NCI-H2029 (cell line): ENCODE measurements at regions not wholly inside any gene's neighbourhood (a gene's known extent, or its start where the extent isn't known, plus 50 kb on each side); places are given as distances from the start of the nearest gene placed in this dataset.

Experiments
- DNase-seq: peaks from one replicate; lab custom pipeline; 2025; lab: John Stamatoyannopoulos, UW

- no peak for DNase-seq
These were observed 262.1 kb downstream of the SKIDA1 start for GRCh38 chr10:21263263-21263803.

GRCh38 chr10:21261842-21262294 is 263.6 kb downstream of the SKIDA1 start:
- DNase-seq = no peak

GRCh38 chr10:21260506-21261149 is 264.9 kb downstream of the SKIDA1 start:
- no peak for DNase-seq

GRCh38 chr10:21260066-21260465 is 265.4 kb downstream of the SKIDA1 start:
- DNase-seq = no peak

DNA sequence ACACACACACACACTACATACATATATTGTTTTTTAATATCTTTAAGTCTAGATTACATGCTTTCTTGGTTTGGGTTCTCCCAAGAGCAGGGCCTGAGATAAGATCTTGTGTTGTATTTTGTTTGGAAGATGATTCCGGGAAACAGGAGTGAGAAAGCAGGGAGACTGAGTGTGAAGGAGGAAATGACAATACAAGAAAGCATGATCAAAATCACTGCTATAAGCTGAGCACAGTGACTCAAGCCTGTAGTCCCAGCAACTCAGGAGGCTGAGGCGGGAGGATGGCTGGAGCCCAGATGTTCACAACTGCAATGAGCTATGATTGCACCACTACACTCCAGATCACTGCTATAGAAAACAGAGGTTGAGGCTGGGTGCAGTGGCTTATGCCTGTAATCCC is 267.6 kb downstream of the SKIDA1 start:
- no peak for DNase-seq

- DNase-seq = no peak
These were observed 268.3 kb downstream of the SKIDA1 start for GRCh38 chr10:21257191-21257590.

- DNase-seq = no peak
These were observed 276.0 kb downstream of the SKIDA1 start for GRCh38 chr10:21249435-21249834.

DNA sequence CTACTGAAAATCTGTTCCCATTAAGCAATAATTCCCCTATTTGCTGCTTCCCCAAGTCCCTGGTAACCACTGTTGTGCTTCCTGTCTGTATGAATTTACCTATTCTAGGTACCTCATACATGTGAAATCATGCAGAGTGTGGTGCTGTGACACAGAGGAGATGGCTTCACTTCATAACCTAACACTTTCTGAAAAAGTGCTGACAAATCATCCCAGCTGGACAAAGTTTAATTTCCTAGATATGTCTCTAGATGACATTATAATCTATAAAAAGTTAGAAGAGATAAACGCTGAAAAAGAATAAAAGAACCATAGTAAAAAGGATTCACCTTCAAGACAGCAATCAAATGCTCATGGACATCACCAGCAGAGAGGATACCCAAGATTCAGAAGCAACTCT is 277.9 kb downstream of the SKIDA1 start:
- DNase-seq = no peak

DNA sequence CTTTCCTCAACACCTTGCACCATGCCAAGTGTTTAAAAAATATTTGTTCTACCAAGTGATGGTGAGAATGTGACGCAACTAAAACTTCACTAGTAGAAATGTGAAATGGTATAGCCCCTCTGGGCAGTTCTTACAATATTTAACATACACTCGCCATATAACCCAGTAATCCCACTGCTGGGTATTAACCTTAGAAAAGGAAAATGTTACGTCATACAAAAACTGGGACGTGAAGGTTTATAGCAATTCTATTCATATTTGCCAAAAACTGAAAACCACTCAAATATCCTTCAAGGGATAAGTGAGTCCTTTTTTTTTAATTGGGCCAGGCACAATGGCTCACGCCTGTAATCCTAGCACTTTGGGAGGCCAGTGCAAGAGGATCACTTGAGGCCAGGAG is 279.3 kb downstream of the SKIDA1 start:
- no peak for DNase-seq

- DNase-seq = no peak
These were observed 281.7 kb downstream of the SKIDA1 start for GRCh38 chr10:21243748-21244257.

DNA sequence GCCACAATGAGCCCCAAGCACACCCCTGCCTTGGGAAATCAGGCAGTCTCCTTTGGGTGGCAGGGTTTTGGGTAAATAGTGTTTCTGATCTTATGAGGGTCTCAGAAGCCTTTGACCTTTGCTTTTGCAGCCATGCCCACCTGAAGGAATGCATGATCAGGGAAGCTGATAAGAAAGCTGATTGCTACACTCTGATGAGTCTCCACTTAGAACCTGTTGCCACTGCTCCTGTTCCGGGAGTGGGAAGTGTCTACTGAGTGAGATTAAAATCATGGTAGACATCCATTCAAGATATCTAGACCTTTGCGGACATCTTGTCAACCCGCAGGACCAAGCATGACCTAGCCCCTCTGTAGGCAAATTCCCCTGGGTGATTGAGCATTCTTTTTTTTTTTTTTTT is 282.6 kb downstream of the SKIDA1 start:
- no peak for DNase-seq

GRCh38 chr10:21238717-21239116 is 286.8 kb downstream of the SKIDA1 start:
- no peak for DNase-seq

GRCh38 chr10:21238044-21238443 is 287.4 kb downstream of the SKIDA1 start:
- no peak for DNase-seq

GRCh38 chr10:21234761-21235160 is 290.7 kb downstream of the SKIDA1 start:
- no peak for DNase-seq

GRCh38 chr10:21230219-21230618 is 295.3 kb downstream of the SKIDA1 start:
- no peak for DNase-seq

GRCh38 chr10:21217748-21218367 is 307.6 kb downstream of the SKIDA1 start:
- no peak for DNase-seq

DNA sequence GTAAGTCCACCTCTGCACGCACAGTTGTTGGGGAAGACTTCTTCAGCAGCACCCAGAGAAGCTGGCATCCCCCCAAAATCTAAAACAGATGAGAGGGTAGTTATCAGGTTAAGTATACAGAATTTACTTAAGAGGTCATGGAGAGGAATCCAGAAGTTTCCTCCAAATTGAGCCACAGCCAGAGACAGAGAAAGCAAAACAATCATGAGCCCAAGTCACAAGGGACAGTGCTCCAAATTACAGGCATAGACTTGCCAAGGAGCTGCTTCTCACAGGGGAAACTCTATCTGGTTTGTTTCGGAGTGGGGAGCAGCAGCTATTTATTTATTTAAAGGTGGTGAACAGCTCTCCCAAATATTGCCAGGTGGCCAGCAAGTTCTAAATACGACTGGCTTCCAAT is 308.4 kb downstream of the SKIDA1 start:
- no peak for DNase-seq

DNA sequence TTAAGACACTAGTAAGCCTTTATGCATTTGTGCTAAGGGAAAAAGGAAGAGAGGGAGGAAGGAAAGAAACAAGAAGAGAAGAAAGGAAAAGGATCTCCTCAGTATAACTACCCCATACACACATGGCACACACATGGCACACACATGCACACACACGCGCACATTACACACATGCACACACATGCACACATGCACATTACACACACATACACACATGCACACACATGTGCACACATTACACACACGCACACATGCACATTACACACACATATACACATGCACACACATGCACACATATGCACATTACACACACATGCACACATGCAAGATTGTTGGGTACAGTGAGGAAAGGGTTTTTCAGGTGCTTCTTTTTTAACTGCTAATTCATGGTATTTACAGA is 311.2 kb downstream of the SKIDA1 start:
- DNase-seq = no peak

GRCh38 chr10:21213381-21213780 is 312.1 kb downstream of the SKIDA1 start:
- no peak for DNase-seq

GRCh38 chr10:21212912-21213311 is 312.6 kb downstream of the SKIDA1 start:
- DNase-seq = no peak

DNA sequence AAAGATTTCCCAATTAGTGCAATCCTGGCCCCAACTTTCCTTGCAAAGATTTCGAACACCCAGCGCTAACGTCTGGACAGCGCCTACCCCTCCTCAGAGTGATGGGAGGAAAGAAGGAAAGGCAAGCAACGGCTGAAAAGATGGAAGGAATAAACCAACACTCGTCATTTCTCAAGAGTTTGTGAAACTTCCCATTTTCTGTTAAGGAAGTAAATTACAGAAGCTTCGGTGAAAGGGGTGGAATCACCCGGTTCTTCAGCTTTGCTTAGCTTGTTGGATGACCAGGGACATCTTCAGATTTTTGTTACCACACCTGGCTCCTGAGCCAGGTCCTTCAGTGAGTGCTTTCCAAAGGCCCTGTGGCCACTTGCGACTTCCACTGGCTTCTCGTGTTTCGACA is 313.1 kb downstream of the SKIDA1 start:
- no peak for DNase-seq

- DNase-seq = no peak
These were observed 312.4 kb upstream of the NEBL start for GRCh38 chr10:21209495-21209894.

DNA sequence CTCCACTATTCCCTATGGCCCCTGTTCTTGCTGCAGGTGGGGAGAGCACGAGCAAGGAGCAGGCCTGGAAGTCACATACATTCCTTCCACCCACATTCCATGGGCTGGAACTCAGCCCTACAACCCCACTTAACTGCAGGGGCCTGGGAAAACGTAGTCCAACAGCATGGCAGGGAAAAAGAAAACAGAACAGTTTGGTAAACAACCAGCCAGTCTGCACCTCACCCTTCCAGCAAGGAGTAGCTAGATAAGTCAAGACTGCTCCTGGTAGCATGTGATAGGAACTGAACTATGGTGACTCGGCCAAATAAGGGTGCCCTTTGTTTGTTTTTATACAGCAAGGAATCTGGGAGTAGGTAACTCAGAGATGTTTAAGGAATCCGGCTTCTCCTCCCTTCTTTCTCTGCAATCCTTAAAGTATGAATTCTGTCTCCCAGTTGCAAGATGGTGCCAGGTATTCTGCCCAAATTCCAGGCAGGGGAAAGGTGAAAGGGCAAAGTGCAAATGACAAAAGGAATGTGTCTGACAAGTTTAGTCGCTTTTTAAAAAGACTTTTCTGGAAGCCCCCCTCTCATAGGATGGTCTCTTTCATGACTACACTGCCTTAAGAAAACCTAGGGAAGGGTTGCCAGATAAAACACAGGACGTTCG is 311.7 kb upstream of the NEBL start:
- DNase-seq = no peak
